Body of pancreas (tissue), 4 donors: ENCODE measurements at regions not wholly inside any gene's neighbourhood (a gene's known extent, or its start where the extent isn't known, plus 50 kb on each side); places are given as distances from the start of the nearest gene placed in this dataset.

Experiments
- POLR2A ChIP-seq, 3 donors: fragments of 450-650 bp; IDR thresholded peaks; one replicate each; pipeline ENCODE4 v1.6.1; 2016; ENCODE audit warnings: antibody characterized with exemption in 3 of 3, mild to moderate bottlenecking in 2 of 3
- TF ChIP-seq, protein P1 (sequence below), 7 experiments: fragments of 450-650 bp in 4 of 7; fragments of 200-600 bp in 3 of 7; sonication (generic) in 3 of 7; IDR thresholded peaks; one replicate each; pipeline ENCODE4 v1.5.1; 2016 to 2019; ENCODE audit warnings: antibody characterized with exemption in 7 of 7

DNA sequence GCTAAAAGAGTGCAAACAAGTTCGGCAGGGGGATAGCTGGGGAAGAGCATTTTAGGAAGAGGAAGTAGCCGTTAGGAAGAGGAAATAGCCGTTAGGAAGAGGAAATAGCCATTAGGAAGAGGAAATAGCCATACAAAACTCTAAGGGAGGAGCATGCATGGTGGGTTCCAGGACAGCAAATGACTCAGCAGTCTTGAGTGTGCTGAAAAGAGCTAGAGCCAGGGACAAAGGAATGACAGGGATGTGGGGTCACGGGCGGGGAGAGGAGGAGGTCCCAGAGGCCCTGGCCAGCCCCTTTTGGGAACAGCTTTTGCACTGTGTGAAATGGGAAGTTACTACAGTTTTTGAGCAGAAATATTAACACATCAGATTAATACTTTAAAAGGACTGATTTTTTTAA, 882.6 kb downstream of the TRIML1 start:
- TF ChIP-seq, protein P1, sequence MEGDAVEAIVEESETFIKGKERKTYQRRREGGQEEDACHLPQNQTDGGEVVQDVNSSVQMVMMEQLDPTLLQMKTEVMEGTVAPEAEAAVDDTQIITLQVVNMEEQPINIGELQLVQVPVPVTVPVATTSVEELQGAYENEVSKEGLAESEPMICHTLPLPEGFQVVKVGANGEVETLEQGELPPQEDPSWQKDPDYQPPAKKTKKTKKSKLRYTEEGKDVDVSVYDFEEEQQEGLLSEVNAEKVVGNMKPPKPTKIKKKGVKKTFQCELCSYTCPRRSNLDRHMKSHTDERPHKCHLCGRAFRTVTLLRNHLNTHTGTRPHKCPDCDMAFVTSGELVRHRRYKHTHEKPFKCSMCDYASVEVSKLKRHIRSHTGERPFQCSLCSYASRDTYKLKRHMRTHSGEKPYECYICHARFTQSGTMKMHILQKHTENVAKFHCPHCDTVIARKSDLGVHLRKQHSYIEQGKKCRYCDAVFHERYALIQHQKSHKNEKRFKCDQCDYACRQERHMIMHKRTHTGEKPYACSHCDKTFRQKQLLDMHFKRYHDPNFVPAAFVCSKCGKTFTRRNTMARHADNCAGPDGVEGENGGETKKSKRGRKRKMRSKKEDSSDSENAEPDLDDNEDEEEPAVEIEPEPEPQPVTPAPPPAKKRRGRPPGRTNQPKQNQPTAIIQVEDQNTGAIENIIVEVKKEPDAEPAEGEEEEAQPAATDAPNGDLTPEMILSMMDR (IDR thresholded peaks at IDR 0.05), result no peak
- TF ChIP-seq POLR2A (IDR thresholded peaks at IDR 0.05), result no peak
